ENCODE measurements at regions not wholly inside any gene's neighbourhood (a gene's known extent, or its start where the extent isn't known, plus 50 kb on each side); places are given as distances from the start of the nearest gene placed in this dataset.

DNA sequence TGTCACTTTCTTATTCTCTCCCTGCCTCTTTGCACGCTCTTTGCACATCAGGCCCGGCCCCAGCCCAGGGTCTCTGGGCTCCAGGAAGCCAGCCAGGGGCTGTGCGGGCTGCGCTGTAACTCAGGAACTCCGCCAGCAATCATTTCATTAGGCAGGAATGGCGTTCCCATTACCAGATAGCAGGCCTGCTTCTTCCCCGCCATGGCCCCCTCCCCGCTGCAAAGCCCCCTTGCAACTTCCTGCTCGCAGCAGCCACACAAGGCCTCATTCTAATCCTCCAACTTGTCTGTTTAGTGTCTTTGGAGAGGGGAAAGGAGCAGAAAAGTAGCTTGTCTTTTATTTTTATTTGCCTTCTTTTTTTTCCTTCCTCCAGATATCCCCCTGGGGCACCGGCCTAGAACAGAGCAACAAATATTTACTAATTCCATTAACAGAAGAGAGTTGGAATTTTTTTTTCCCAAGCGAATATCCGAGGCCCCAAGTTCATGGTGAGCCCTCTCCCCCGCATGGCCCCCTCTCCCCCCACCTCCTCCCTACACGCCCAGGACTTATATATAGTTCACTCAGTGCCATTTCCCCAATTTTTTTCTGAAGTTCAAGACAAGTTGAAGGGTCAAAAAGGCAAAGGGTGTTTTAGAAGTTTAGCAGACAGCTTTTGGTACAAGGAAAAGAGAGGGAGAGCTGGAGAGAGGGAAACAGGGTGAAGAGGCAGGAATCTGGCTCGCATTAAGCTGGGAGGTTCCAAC, 329.4 kb upstream of the TBX3 start:
- TF ChIP-seq ELF4 (IDR thresholded peaks at IDR 0.05), result no peak
- TF ChIP-seq FOXA1 (IDR thresholded peaks at IDR 0.05), result no peak
- no peak for TF ChIP-seq SP1 (IDR thresholded peaks at IDR 0.05)
- no peak for TF ChIP-seq HDGF (IDR thresholded peaks at IDR 0.05; ENCODE audit: borderline replicate concordance)
- no peak for TF ChIP-seq BHLHE40 (IDR thresholded peaks at IDR 0.05; ENCODE audit: borderline replicate concordance)
